Keratinocyte (primary cell): ENCODE measurements at regions not wholly inside any gene's neighbourhood (a gene's known extent, or its start where the extent isn't known, plus 50 kb on each side); places are given as distances from the start of the nearest gene placed in this dataset.

Source experiments
- DNase-seq: peaks from one replicate; pipeline ENCODE4 v3.0.0-alpha.2; 2011; ENCODE audit warnings: low read depth, missing footprints, low spot score
- FAIRE-seq: peaks from 2 replicates; lab custom pipeline; 2011; peaks lifted over from hg19 to GRCh38; lab: Jason Lieb, UNC
- H2AFZ ChIP-seq: 2 replicates; pipeline ENCODE4 v1.6.0; 2012; ENCODE audit warnings: low read length, control low read depth, inconsistent platforms; ENCODE audit not compliant: control insufficient read depth
- H3K27ac ChIP-seq: 2 replicates; pipeline ENCODE4 v1.5.1; 2011; ENCODE audit warnings: low read length; ENCODE audit not compliant: control insufficient read depth, insufficient read depth
- H3K27me3 ChIP-seq: 3 replicates; pipeline ENCODE4 v1.6.0; 2011; ENCODE audit warnings: low read length; ENCODE audit not compliant: control insufficient read depth, insufficient read depth; ENCODE audit errors: extremely low read depth
- H3K36me3 ChIP-seq, 2 experiments: 2 replicates in 1 of 2; 3 replicates in 1 of 2; pipeline ENCODE4 v1.5.1; 2011; ENCODE audit warnings: low read length in 2 of 2, mild to moderate bottlenecking in 1 of 2; ENCODE audit not compliant: control insufficient read depth in 2 of 2, insufficient read depth in 2 of 2; ENCODE audit errors: extremely low read depth in 1 of 2
- H3K4me1 ChIP-seq: 3 replicates; pipeline ENCODE4 v1.5.1; 2011; ENCODE audit warnings: low read length; ENCODE audit not compliant: control insufficient read depth, insufficient read depth; ENCODE audit errors: extremely low read depth
- H3K4me2 ChIP-seq: 3 replicates; pipeline ENCODE4 v1.6.0; 2011; ENCODE audit warnings: low read depth, low read length; ENCODE audit not compliant: control insufficient read depth, insufficient read depth; ENCODE audit errors: extremely low read depth
- H3K4me3 ChIP-seq, 3 experiments: fragments of 200-600 bp in 1 of 3; sonication (generic) in 1 of 3; 2 replicates in 2 of 3; 3 replicates in 1 of 3; pipeline ENCODE4 v1.5.1; 2011 to 2016; ENCODE audit warnings: low read length in 3 of 3, mild to moderate bottlenecking in 3 of 3, control low read depth in 2 of 3, inconsistent platforms in 1 of 3, low read depth in 1 of 3, mixed read lengths in 1 of 3, mixed run types in 1 of 3, moderate library complexity in 1 of 3; ENCODE audit not compliant: control insufficient read depth in 2 of 3, insufficient read depth in 2 of 3; ENCODE audit errors: extremely low read depth in 1 of 3
- H3K79me2 ChIP-seq: 2 replicates; pipeline ENCODE4 v1.6.0; 2012; ENCODE audit warnings: low read length; ENCODE audit not compliant: control insufficient read depth, insufficient read depth
- H3K9ac ChIP-seq: 3 replicates; pipeline ENCODE4 v1.6.0; 2011; ENCODE audit warnings: low read length; ENCODE audit not compliant: control insufficient read depth, insufficient read depth; ENCODE audit errors: extremely low read depth
- H3K9me1 ChIP-seq: 3 replicates; pipeline ENCODE4 v1.6.0; 2011; ENCODE audit warnings: low read length; ENCODE audit not compliant: control insufficient read depth, insufficient read depth; ENCODE audit errors: extremely low read depth
- H3K9me3 ChIP-seq: 2 replicates; pipeline ENCODE4 v1.5.1; 2012; ENCODE audit warnings: low read depth, low read length; ENCODE audit not compliant: control insufficient read depth
- H4K20me1 ChIP-seq: 3 replicates; pipeline ENCODE4 v1.6.0; 2011; ENCODE audit warnings: low read length; ENCODE audit not compliant: control insufficient read depth, insufficient read depth; ENCODE audit errors: extremely low read depth
- EZH2 ChIP-seq: IDR thresholded peaks from one replicate; pipeline ENCODE4 v1.6.1; 2012; ENCODE audit warnings: inconsistent platforms, mild to moderate bottlenecking, low read length, moderate library complexity
- dilution Hi-C: fragments of 300-500 bp; cut with MboI; formaldehyde crosslinking; loops from one replicate; pipeline ENCODE4 v1.7.0; 2020; ENCODE audit warnings: low sequenced_read_pairs; ENCODE audit not compliant: extremely low pct_ligation_motif_present
- TF ChIP-seq, protein P1 (sequence below), 3 experiments: IDR thresholded peaks in 1 of 3; conservative IDR thresholded peaks in 1 of 3; optimal IDR thresholded peaks in 1 of 3; 2 replicates in 2 of 3; 3 replicates in 1 of 3; pipeline versions ENCODE3 to v1.5.1; 2011; ENCODE audit warnings: low read length in 3 of 3, mild to moderate bottlenecking in 3 of 3, moderate library complexity in 2 of 3, control low read depth in 1 of 3, inconsistent platforms in 1 of 3; ENCODE audit not compliant: insufficient read depth in 2 of 3; ENCODE audit errors: extremely low read depth in 1 of 3

DNA sequence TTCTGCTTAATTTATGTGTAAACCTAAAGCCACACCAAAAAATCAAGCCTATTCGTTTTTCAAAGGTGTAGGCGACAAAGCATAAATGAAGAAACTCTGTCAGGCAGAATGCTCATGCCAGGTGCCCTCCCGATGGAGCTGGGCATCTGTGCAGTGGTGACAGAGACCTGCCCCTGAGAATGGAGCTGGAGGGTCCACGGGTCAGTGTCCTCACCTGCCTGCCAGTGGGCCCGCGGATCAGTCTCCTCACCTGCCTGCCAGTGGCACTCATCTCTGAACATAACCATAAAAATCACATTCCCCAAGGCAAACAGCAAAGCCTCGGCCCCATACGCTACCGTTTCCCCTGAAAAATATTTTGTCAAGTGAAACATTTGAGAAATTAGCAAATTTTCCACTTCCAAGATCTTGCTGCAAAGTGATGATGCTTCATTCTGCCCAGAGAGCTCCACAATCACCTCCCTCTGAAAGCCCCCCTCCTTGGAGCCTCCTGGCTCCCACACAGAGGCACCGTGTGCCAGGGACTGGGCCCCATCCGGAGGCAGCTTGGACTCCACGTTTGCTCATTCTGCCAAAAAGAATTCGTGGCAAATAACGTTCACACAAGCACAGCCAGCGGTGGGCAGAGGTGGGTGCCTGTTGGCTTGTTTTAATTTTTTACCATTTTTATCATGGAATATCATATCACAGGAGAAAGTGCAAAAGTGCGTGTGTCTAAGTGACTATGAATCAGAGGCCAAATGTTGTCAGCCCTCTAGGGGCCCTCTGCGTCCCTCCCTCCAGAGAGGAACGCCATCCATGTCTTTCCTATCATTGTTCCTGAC lies 88.8 kb downstream of the YTHDF1 start:
- Histone ChIP-seq H2AFZ (no peak overlapping the region), H3K27ac (no peak overlapping the region), H3K79me2 (no peaks in the 10 kb centered on the region), H3K4me2 (no peak overlapping the region), H3K9me3 (no peaks in the 10 kb centered on the region), H3K4me3 (no peak overlapping the region), H3K4me1 (no peaks in the 10 kb centered on the region), H3K27me3 (peaks cover 7% of the 10 kb centered on the region), H3K36me3 (no peaks in the 10 kb centered on the region), H3K9ac (no peak overlapping the region), H4K20me1 (no peaks in the 10 kb centered on the region), H3K9me1 (no peaks in the 10 kb centered on the region)
- DNase-seq (no peak), FAIRE-seq (no peak)
- TF ChIP-seq, protein P1, sequence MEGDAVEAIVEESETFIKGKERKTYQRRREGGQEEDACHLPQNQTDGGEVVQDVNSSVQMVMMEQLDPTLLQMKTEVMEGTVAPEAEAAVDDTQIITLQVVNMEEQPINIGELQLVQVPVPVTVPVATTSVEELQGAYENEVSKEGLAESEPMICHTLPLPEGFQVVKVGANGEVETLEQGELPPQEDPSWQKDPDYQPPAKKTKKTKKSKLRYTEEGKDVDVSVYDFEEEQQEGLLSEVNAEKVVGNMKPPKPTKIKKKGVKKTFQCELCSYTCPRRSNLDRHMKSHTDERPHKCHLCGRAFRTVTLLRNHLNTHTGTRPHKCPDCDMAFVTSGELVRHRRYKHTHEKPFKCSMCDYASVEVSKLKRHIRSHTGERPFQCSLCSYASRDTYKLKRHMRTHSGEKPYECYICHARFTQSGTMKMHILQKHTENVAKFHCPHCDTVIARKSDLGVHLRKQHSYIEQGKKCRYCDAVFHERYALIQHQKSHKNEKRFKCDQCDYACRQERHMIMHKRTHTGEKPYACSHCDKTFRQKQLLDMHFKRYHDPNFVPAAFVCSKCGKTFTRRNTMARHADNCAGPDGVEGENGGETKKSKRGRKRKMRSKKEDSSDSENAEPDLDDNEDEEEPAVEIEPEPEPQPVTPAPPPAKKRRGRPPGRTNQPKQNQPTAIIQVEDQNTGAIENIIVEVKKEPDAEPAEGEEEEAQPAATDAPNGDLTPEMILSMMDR (optimal IDR thresholded peaks at IDR 0.05 in 1 of 3, IDR thresholded peaks at IDR 0.05 in 1 of 3, conservative IDR thresholded peaks at IDR 0.05 in 1 of 3; ENCODE audit: extremely low read depth in 1 of 3, insufficient read depth in 2 of 3, low read length in 3 of 3) = no peak
- TF ChIP-seq EZH2 = no peak
- dilution Hi-C loops = no loop called here

DNA sequence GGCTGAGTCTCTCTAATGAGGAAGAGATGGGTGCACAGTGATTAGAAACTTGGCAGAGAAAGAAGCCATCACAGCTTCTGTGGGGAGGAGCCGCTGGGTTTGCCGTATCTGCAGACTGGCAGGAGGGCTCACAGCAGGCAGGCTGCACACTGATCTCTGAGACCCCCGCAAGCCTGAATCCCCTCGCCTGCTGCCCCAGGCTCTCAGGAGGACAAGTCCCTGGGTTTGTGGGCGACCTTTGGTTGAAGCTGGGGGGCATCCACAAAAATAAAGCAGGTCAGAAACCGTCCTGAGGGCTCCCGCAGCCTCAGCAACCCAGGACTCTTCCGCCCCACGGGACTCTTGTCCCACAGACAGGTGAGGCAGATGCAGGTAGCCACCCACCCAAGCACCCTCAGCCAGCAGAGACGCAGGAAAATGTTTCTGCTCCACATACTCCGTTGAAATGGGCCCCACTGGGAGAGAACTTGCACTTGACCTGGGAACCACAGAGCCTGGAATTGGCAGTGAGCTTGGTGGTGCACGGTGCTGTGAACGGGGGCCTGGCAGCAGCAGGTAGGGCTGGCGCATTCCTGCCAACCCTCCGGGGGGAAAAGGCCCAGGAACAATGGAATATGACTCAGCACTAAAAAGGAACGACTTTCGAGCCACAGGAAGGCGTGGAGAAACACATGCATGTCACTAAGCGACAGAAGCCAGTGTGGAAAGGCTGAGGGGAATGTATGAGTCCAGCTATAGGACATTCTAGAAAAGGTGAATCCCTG lies 89.9 kb downstream of the YTHDF1 start:
- Histone ChIP-seq H3K27me3 (peaks cover 5% of the 10 kb centered on the region), H2AFZ (no peak overlapping the region), H3K27ac (no peak overlapping the region), H3K9me3 (no peaks in the 10 kb centered on the region), H3K4me1 (no peaks in the 10 kb centered on the region), H3K9me1 (no peaks in the 10 kb centered on the region), H3K79me2 (no peaks in the 10 kb centered on the region), H3K4me2 (no peak overlapping the region), H4K20me1 (no peaks in the 10 kb centered on the region), H3K36me3 (no peaks in the 10 kb centered on the region), H3K4me3 (no peak overlapping the region), H3K9ac (no peak overlapping the region)
- FAIRE-seq (no peak), DNase-seq (no peak)
- no peak for TF ChIP-seq EZH2
- TF ChIP-seq, protein P1 (optimal IDR thresholded peaks at IDR 0.05 in 1 of 3, IDR thresholded peaks at IDR 0.05 in 1 of 3, conservative IDR thresholded peaks at IDR 0.05 in 1 of 3; ENCODE audit: extremely low read depth in 1 of 3, insufficient read depth in 2 of 3, low read length in 3 of 3) = no peak
- dilution Hi-C loops = no loop called here
